Neural cell (in vitro differentiated cells): ENCODE measurements at regions not wholly inside any gene's neighbourhood (a gene's known extent, or its start where the extent isn't known, plus 50 kb on each side); places are given as distances from the start of the nearest gene placed in this dataset.

Experiments
- H2AFZ ChIP-seq: fragments of 200-600, 300-800 bp; sonication (generic), shearing (Covaris generic); 2 replicates; pipeline ENCODE4 v1.6.0; 2014; ENCODE audit warnings: low read depth, mild to moderate bottlenecking, antibody characterized with exemption, low read length, moderate library complexity
- H3F3A ChIP-seq: fragments of 200-600 bp; shearing (Covaris generic); 2 replicates; pipeline ENCODE4 v1.6.1; 2016; ENCODE audit warnings: mild to moderate bottlenecking, moderate library complexity, mixed read lengths, antibody characterized with exemption, low read length; ENCODE audit not compliant: insufficient read depth, poor library complexity, severe bottlenecking
- H3K27ac ChIP-seq: fragments of 200-600, 300-800 bp; sonication (generic), shearing (Covaris generic); 2 replicates; pipeline ENCODE4 v1.5.1; 2014; ENCODE audit warnings: mild to moderate bottlenecking, low read length, moderate library complexity
- H3K27me3 ChIP-seq: fragments of 300-800, 200-600 bp; sonication (generic), shearing (Covaris generic); 2 replicates; pipeline ENCODE4 v1.6.0; 2014; ENCODE audit warnings: mild to moderate bottlenecking, low read depth, low read length, moderate library complexity; ENCODE audit not compliant: insufficient read depth
- H3K36me3 ChIP-seq: fragments of 300-800, 200-600 bp; sonication (generic), shearing (Covaris generic); 2 replicates; pipeline ENCODE4 v1.5.1; 2014; ENCODE audit warnings: mild to moderate bottlenecking, antibody characterized with exemption, low read length, moderate library complexity; ENCODE audit not compliant: insufficient read depth
- H3K4me2 ChIP-seq: fragments of 300-800, 200-600 bp; sonication (generic), shearing (Covaris generic); 2 replicates; pipeline ENCODE4 v1.6.0; 2014; ENCODE audit warnings: mild to moderate bottlenecking, low read length
- H3K4me3 ChIP-seq: fragments of 300-800, 200-600 bp; sonication (generic), shearing (Covaris generic); 2 replicates; pipeline ENCODE4 v1.5.1; 2014; ENCODE audit warnings: mild to moderate bottlenecking, low read length, moderate library complexity
- H3K79me2 ChIP-seq: fragments of 200-600 bp; shearing (Covaris generic); replicated peaks from 2 replicates; pipeline ENCODE4 v1.6.0; 2014; ENCODE audit warnings: mild to moderate bottlenecking, low read length, moderate library complexity; ENCODE audit not compliant: insufficient read depth
- H3K9ac ChIP-seq: fragments of 300-800, 200-600 bp; sonication (generic), shearing (Covaris generic); 2 replicates; pipeline ENCODE4 v1.6.1; 2016; ENCODE audit warnings: mild to moderate bottlenecking, low read length, mixed read lengths
- H3K9me2 ChIP-seq: fragments of 200-600 bp; shearing (Covaris generic); 2 replicates; pipeline ENCODE4 v1.6.1; 2016; ENCODE audit warnings: mild to moderate bottlenecking, low read length, mixed read lengths; ENCODE audit not compliant: insufficient read depth
- H3K9me3 ChIP-seq: fragments of 200-600, 300-800 bp; sonication (generic), shearing (Covaris generic); 2 replicates; pipeline ENCODE4 v1.6.1; 2016; ENCODE audit warnings: mild to moderate bottlenecking, mixed run types, low read length, moderate library complexity, mixed read lengths
- H4K20me1 ChIP-seq: fragments of 200-600 bp; shearing (Covaris generic); 2 replicates; pipeline ENCODE4 v1.6.1; 2016; ENCODE audit warnings: mild to moderate bottlenecking, mixed run types; ENCODE audit not compliant: insufficient read depth
- EP300 ChIP-seq: fragments of 450-650 bp; conservative IDR thresholded peaks from 2 replicates; pipeline ENCODE4 v1.6.1; 2014; ENCODE audit warnings: antibody characterized with exemption, mild to moderate bottlenecking, moderate library complexity; ENCODE audit not compliant: poor library complexity, severe bottlenecking
- EZH2 ChIP-seq: fragments of 200-600, 300-800 bp; shearing (Covaris generic), sonication (generic); IDR thresholded peaks from 2 replicates; pipeline ENCODE4 v1.6.1; 2014; ENCODE audit warnings: antibody characterized with exemption, low read length, borderline replicate concordance, mild to moderate bottlenecking; ENCODE audit not compliant: insufficient read depth, poor library complexity, severe bottlenecking
- MXI1 ChIP-seq: fragments of 450-650 bp; conservative IDR thresholded peaks from 2 replicates; pipeline ENCODE4 v1.6.1; 2014; ENCODE audit warnings: antibody characterized with exemption, mild to moderate bottlenecking; ENCODE audit not compliant: poor library complexity, severe bottlenecking
- POLR2AphosphoS5 ChIP-seq: IDR thresholded peaks from 2 replicates; pipeline ENCODE4 v1.6.1; 2012
- RAD21 ChIP-seq: fragments of 450-650 bp; conservative IDR thresholded peaks from 2 replicates; pipeline ENCODE4 v1.6.1; 2014; ENCODE audit warnings: antibody characterized with exemption, mild to moderate bottlenecking, moderate library complexity
- SMC3 ChIP-seq: fragments of 450-650 bp; conservative IDR thresholded peaks from 2 replicates; pipeline ENCODE4 v1.6.1; 2014; ENCODE audit warnings: antibody characterized with exemption, mild to moderate bottlenecking, moderate library complexity; ENCODE audit not compliant: poor library complexity
- TAF1 ChIP-seq: IDR thresholded peaks from 2 replicates; pipeline ENCODE4 v1.6.1; 2012; ENCODE audit warnings: low read depth
- TF ChIP-seq, protein P1 (sequence below): IDR thresholded peaks from 2 replicates; pipeline ENCODE4 v1.6.1; 2012; ENCODE audit warnings: borderline replicate concordance
- TF ChIP-seq, protein P2 (sequence below): fragments of 450-650 bp; IDR thresholded peaks from 2 replicates; pipeline ENCODE4 v1.5.1; 2014; ENCODE audit warnings: antibody characterized with exemption, mild to moderate bottlenecking, moderate library complexity; ENCODE audit not compliant: poor library complexity, severe bottlenecking

DNA sequence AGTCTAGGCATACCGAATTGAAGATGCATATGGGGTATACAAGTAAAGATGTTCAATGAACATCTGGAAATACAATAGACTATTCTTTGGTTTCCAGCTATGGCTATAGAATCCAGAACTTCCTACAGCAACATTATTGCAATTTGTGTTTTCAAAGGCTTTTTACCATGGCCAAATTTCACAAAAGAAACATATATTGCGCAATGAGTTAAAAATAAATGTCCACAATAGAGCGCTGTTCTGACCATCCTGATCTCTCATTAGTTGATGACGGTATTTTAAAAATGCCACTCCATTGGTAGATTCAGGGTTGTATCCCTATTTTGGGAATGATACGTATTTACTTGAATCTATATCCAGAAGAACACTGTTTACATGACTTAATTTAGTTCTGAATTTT lies 139.2 kb downstream of the LINC00632 start:
- Histone ChIP-seq H3F3A (no peaks in the 10 kb centered on the region), H3K9ac (no peak overlapping the region), H3K9me3 (no peaks in the 10 kb centered on the region), H3K36me3 (no peaks in the 10 kb centered on the region), H3K4me2 (no peak overlapping the region), H3K9me2 (no peaks in the 10 kb centered on the region), H2AFZ (no peak overlapping the region), H3K27me3 (no peaks in the 10 kb centered on the region), H3K4me3 (no peak overlapping the region), H3K27ac (no peak overlapping the region), H3K79me2 (no peaks in the 10 kb centered on the region), H4K20me1 (no peaks in the 10 kb centered on the region)
- no peak for TF ChIP-seq EZH2

DNA sequence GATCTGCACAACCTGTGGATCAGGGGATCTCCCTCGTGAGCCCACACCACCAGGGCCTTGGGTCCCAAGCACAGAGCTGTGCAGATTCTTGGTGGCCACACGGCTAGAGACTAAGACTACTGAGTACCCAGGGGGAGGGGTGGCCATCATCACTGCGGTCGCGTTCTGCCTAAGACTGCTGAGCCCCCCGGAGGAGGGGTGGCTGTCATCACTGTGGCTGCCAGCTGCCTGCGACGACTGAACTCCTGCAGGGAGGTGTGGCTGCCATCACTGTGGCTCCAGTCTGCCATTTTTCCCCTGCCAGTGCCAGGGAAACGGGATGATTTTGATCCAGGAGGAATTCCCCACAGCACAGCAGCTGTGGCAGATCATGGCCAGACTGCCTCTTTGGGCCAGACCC lies 141.7 kb upstream of the SPANXB1 start:
- H3K79me2 ChIP-seq = no peaks in the 10 kb centered on the region
- no peak for TF ChIP-seq POLR2AphosphoS5
- TF ChIP-seq, protein P1, sequence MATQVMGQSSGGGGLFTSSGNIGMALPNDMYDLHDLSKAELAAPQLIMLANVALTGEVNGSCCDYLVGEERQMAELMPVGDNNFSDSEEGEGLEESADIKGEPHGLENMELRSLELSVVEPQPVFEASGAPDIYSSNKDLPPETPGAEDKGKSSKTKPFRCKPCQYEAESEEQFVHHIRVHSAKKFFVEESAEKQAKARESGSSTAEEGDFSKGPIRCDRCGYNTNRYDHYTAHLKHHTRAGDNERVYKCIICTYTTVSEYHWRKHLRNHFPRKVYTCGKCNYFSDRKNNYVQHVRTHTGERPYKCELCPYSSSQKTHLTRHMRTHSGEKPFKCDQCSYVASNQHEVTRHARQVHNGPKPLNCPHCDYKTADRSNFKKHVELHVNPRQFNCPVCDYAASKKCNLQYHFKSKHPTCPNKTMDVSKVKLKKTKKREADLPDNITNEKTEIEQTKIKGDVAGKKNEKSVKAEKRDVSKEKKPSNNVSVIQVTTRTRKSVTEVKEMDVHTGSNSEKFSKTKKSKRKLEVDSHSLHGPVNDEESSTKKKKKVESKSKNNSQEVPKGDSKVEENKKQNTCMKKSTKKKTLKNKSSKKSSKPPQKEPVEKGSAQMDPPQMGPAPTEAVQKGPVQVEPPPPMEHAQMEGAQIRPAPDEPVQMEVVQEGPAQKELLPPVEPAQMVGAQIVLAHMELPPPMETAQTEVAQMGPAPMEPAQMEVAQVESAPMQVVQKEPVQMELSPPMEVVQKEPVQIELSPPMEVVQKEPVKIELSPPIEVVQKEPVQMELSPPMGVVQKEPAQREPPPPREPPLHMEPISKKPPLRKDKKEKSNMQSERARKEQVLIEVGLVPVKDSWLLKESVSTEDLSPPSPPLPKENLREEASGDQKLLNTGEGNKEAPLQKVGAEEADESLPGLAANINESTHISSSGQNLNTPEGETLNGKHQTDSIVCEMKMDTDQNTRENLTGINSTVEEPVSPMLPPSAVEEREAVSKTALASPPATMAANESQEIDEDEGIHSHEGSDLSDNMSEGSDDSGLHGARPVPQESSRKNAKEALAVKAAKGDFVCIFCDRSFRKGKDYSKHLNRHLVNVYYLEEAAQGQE = no peak
- no peak for TF ChIP-seq RAD21
- TF ChIP-seq SMC3 = no peak
- TF ChIP-seq TAF1 = no peak
- no peak for TF ChIP-seq EZH2
- TF ChIP-seq EP300 = no peak
- TF ChIP-seq, protein P2, sequence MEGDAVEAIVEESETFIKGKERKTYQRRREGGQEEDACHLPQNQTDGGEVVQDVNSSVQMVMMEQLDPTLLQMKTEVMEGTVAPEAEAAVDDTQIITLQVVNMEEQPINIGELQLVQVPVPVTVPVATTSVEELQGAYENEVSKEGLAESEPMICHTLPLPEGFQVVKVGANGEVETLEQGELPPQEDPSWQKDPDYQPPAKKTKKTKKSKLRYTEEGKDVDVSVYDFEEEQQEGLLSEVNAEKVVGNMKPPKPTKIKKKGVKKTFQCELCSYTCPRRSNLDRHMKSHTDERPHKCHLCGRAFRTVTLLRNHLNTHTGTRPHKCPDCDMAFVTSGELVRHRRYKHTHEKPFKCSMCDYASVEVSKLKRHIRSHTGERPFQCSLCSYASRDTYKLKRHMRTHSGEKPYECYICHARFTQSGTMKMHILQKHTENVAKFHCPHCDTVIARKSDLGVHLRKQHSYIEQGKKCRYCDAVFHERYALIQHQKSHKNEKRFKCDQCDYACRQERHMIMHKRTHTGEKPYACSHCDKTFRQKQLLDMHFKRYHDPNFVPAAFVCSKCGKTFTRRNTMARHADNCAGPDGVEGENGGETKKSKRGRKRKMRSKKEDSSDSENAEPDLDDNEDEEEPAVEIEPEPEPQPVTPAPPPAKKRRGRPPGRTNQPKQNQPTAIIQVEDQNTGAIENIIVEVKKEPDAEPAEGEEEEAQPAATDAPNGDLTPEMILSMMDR = no peak
- TF ChIP-seq MXI1 = no peak
- H2AFZ ChIP-seq = no peak overlapping the region
- H3K9me3 ChIP-seq = no peaks in the 10 kb centered on the region
- H3F3A ChIP-seq = no peaks in the 10 kb centered on the region
- no peaks in the 10 kb centered on the region for H3K27me3 ChIP-seq
- H3K9me2 ChIP-seq = no peaks in the 10 kb centered on the region
- H3K9ac ChIP-seq = no peak overlapping the region
- H3K36me3 ChIP-seq = no peaks in the 10 kb centered on the region
- H3K27ac ChIP-seq = no peak overlapping the region
- no peak overlapping the region for H3K4me2 ChIP-seq
- no peak overlapping the region for H3K4me3 ChIP-seq
- H4K20me1 ChIP-seq = no peaks in the 10 kb centered on the region

DNA sequence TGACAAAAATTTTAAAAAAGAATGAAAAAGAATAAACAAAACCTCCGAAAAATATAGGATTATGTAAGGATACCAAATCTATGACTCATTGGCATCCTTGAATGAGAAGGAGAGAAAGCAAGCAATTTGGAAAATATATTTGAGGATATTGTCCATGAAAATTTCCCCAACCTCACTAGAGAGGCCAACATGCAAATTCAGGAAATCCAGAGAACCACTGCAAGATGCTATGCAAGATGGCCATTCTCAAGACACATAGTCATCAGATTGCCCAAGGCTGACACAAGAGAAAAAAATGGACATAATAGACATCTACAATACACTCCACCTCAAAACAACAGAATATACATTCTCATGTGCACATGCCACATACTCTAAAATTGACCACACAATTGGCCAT lies 135.9 kb upstream of the SPANXB1 start:
- no peaks in the 10 kb centered on the region for H3K27me3 ChIP-seq

More for the DNA sequence above, 135.9 kb upstream of the SPANXB1 start:
- H3K9ac ChIP-seq = no peak overlapping the region
- H2AFZ ChIP-seq = no peak overlapping the region
- no peak for TF ChIP-seq SMC3
- TF ChIP-seq RAD21 = no peak
- TF ChIP-seq EZH2 = no peak
- TF ChIP-seq, protein P2 = no peak
- TF ChIP-seq MXI1 = no peak
- TF ChIP-seq POLR2AphosphoS5 = no peak
- no peak for TF ChIP-seq EP300
- TF ChIP-seq, protein P1 = no peak
- TF ChIP-seq TAF1 = no peak
- H3K9me3 ChIP-seq = no peaks in the 10 kb centered on the region
- no peaks in the 10 kb centered on the region for H3K36me3 ChIP-seq
- H3F3A ChIP-seq = no peaks in the 10 kb centered on the region
- H3K4me3 ChIP-seq = no peak overlapping the region
- H3K4me2 ChIP-seq = no peak overlapping the region
- no peaks in the 10 kb centered on the region for H4K20me1 ChIP-seq
- H3K79me2 ChIP-seq = no peaks in the 10 kb centered on the region
- H3K27ac ChIP-seq = no peak overlapping the region
- no peaks in the 10 kb centered on the region for H3K9me2 ChIP-seq
